ENCODE measurements at regions not wholly inside any gene's neighbourhood (a gene's known extent, or its start where the extent isn't known, plus 50 kb on each side); places are given as distances from the start of the nearest gene placed in this dataset.

GRCh38 chr17:79501910-79502309 lies 108.9 kb downstream of the RBFOX3 start:
- Histone ChIP-seq H3K9ac (replicated peaks; ENCODE audit: extremely low read depth, insufficient read depth, low read length) (no peak overlapping the region), H3K27me3 (ENCODE audit: control insufficient read depth in 2 of 2, insufficient read depth in 2 of 2, low read length in 2 of 2) (no peaks in the 10 kb centered on the region), H3K79me2 (ENCODE audit: control insufficient read depth, insufficient read depth, low read length) (no peaks in the 10 kb centered on the region), H3K4me1 (ENCODE audit: control insufficient read depth, extremely low read depth, insufficient read depth, low read length) (no peaks in the 10 kb centered on the region), H3K36me3 (ENCODE audit: control insufficient read depth in 2 of 2, extremely low read depth in 1 of 2, insufficient read depth in 2 of 2, low read length in 2 of 2) (no peaks in the 10 kb centered on the region), H4K20me1 (replicated peaks; ENCODE audit: control insufficient read depth, extremely low read depth, insufficient read depth, low read length) (no peaks in the 10 kb centered on the region), H3K9me1 (replicated peaks; ENCODE audit: control insufficient read depth, extremely low read depth, insufficient read depth, low read length) (no peaks in the 10 kb centered on the region), H3K4me3 (replicated peaks in 1 of 3; ENCODE audit: insufficient read depth in 1 of 3, low read depth in 1 of 3, low read length in 3 of 3) (no peak overlapping the region), H3K9me3 (replicated peaks; ENCODE audit: control insufficient read depth, insufficient read depth, low read length) (no peaks in the 10 kb centered on the region), H3K27ac (ENCODE audit: insufficient read depth, low read depth, low read length) (no peak overlapping the region), H2AFZ (ENCODE audit: low read depth, low read length) (no peak overlapping the region), H3K4me2 (ENCODE audit: insufficient read depth, low read length) (no peak overlapping the region)
- TF ChIP-seq CTCF (IDR thresholded peaks at IDR 0.05; ENCODE audit: extremely low read depth in 1 of 2, insufficient read depth in 1 of 2, low read depth in 1 of 2, low read length in 2 of 2) (no peak), MYC (IDR thresholded peaks at IDR 0.05; ENCODE audit: low read depth, low read length) (no peak), GATA2 (IDR thresholded peaks at IDR 0.05; ENCODE audit: insufficient read depth, insufficient read length, low read depth, low read length) (no peak), EZH2 (IDR thresholded peaks at IDR 0.05; ENCODE audit: borderline replicate concordance, low read depth, low read length, severe bottlenecking) (no peak), FOS (IDR thresholded peaks at IDR 0.05; ENCODE audit: borderline replicate concordance, insufficient read depth, low read length) (no peak)
- BruUV-seq (replicated peaks), result no TSS peak
- ChIA-PET POLR2A (no interaction called here), CTCF (no interaction called here)
- no peak for FAIRE-seq
- intact Hi-C loops (cut with micrococcal nuclease) (no loop called here), dilution Hi-C loops (cut with MboI; ENCODE audit: extremely low pct_ligation_motif_present, low sequenced_read_pairs) (no loop called here)
- DNase-seq (ENCODE audit: low read depth, low spot score), result no peak
